HepG2 (cell line): ENCODE measurements at regions not wholly inside any gene's neighbourhood (a gene's known extent, or its start where the extent isn't known, plus 50 kb on each side); places are given as distances from the start of the nearest gene placed in this dataset.

ENCODE experiments used
- ATAC-seq: fragments of 200-7000 bp; cut with Tn5 transposase; 3 replicates; pipeline ENCODE4 v1.9.1; 2020; ENCODE audit warnings: mild to moderate bottlenecking, moderate library complexity
- BruUV-seq: library from RNA; stranded (reverse); fragments of 400-500 nt; replicated peaks from 2 replicates; lab custom pipeline; 2021; lab: Mats Ljungman, UMichigan
- CTCF ChIA-PET: fragments of 300-600 bp; formaldehyde crosslinking; extraction: SDS; loops from one replicate; lab custom pipeline; 2021; ENCODE audit warnings: low total read pairs, inconsistent platforms, low intra/inter-chr PET ratio; lab: Yijun Ruan, JAX
- POLR2A ChIA-PET: fragments of 350-600 bp; sonication (Branson Sonifier 250); formaldehyde crosslinking; loops from one replicate; lab custom pipeline; 2020; ENCODE audit warnings: antibody characterized with exemption, inconsistent platforms; lab: Yijun Ruan, JAX
- DNase-seq: peaks from one replicate; pipeline ENCODE4 v3.0.0-alpha.2; 2015; ENCODE audit warnings: low spot score
- FAIRE-seq: peaks from 3 replicates; lab custom pipeline; 2011; peaks lifted over from hg19 to GRCh38; lab: Jason Lieb, UNC
- H2AFZ ChIP-seq: one replicate; pipeline ENCODE4 v1.6.1; 2011; ENCODE audit warnings: low read length, inconsistent platforms
- H3K27ac ChIP-seq: fragments of 300-600 bp; 3 replicates; pipeline ENCODE4 v1.8.0; 2011; ENCODE audit warnings: mixed run types, mild to moderate bottlenecking, mixed read lengths, low read length, inconsistent platforms; ENCODE audit not compliant: insufficient read depth; ENCODE audit errors: extremely low read length
- H3K27me3 ChIP-seq, 2 experiments: fragments of 200-600 bp in 1 of 2; 2 replicates in 1 of 2; 3 replicates in 1 of 2; pipeline versions ENCODE4 v1.6.0 to v1.8.0; 2011; ENCODE audit warnings: low read length in 2 of 2, mild to moderate bottlenecking in 2 of 2, moderate library complexity in 2 of 2, inconsistent platforms in 1 of 2; ENCODE audit not compliant: insufficient read depth in 2 of 2, control insufficient read depth in 1 of 2
- H3K36me3 ChIP-seq, 2 experiments: fragments of 200-600 bp in 1 of 2; replicated peaks in 1 of 2; 2 replicates in 1 of 2; 3 replicates in 1 of 2; pipeline versions ENCODE4 v1.5.1 to v1.8.0; 2011; ENCODE audit warnings: low read length in 2 of 2, inconsistent platforms in 1 of 2; ENCODE audit not compliant: insufficient read depth in 2 of 2, control insufficient read depth in 1 of 2
- H3K4me1 ChIP-seq: 2 replicates; pipeline ENCODE4 v1.5.1; 2012; ENCODE audit warnings: low read length, inconsistent platforms; ENCODE audit not compliant: insufficient read depth
- H3K4me2 ChIP-seq: 2 replicates; pipeline ENCODE4 v1.6.0; 2011; ENCODE audit warnings: low read depth, low read length, inconsistent platforms
- H3K4me3 ChIP-seq, 3 experiments: fragments of 200-600 bp in 1 of 3; sonication (generic), shearing (Covaris generic) in 1 of 3; replicated peaks in 1 of 3; 2 replicates each; pipeline ENCODE4 v1.5.1; 2011 to 2016; ENCODE audit warnings: low read length in 3 of 3, inconsistent platforms in 2 of 3, low read depth in 2 of 3, mild to moderate bottlenecking in 2 of 3, control low read depth in 1 of 3, mixed read lengths in 1 of 3; ENCODE audit not compliant: insufficient read depth in 1 of 3
- H3K79me2 ChIP-seq: one replicate; pipeline ENCODE4 v1.6.1; 2011; ENCODE audit warnings: low read length, inconsistent platforms; ENCODE audit not compliant: insufficient read depth
- H3K9ac ChIP-seq: 2 replicates; pipeline ENCODE4 v1.6.0; 2011; ENCODE audit warnings: mild to moderate bottlenecking, low read depth, low read length, inconsistent platforms; ENCODE audit not compliant: insufficient read depth
- H3K9me3 ChIP-seq: 2 replicates; pipeline ENCODE4 v1.5.1; 2012; ENCODE audit warnings: mild to moderate bottlenecking, low read length
- H4K20me1 ChIP-seq: 2 replicates; pipeline ENCODE4 v1.6.0; 2011; ENCODE audit warnings: inconsistent platforms, mild to moderate bottlenecking, low read length, moderate library complexity; ENCODE audit not compliant: insufficient read depth
- KLF13 ChIP-seq: sonication (generic); formaldehyde crosslinking; IDR thresholded peaks from 2 replicates; pipeline ENCODE4 v1.4.0; 2020; ENCODE audit warnings: mild to moderate bottlenecking, missing genetic modification reagents
- PHF21A ChIP-seq: sonication (generic); formaldehyde crosslinking; IDR thresholded peaks from 2 replicates; pipeline ENCODE4 v1.5.0; 2020; ENCODE audit warnings: mild to moderate bottlenecking, missing genetic modification reagents
- ZNF205 ChIP-seq: IDR thresholded peaks from 2 replicates; pipeline ENCODE4 v1.6.1; 2018; ENCODE audit warnings: missing biosample characterization, missing genetic modification reagents
- ZNF703 ChIP-seq: sonication (generic); formaldehyde crosslinking; IDR thresholded peaks from 2 replicates; pipeline ENCODE4 v1.5.1; 2020; ENCODE audit warnings: missing genetic modification reagents, mild to moderate bottlenecking, moderate library complexity, borderline replicate concordance
- ZNF766 ChIP-seq: sonication (generic); formaldehyde crosslinking; IDR thresholded peaks from 2 replicates; pipeline ENCODE4 v1.5.0; 2020; ENCODE audit warnings: missing genetic modification reagents, borderline replicate concordance
- ZSCAN9 ChIP-seq: IDR thresholded peaks from 2 replicates; pipeline ENCODE4 v1.6.1; 2016; ENCODE audit warnings: borderline replicate concordance
- WGBS: methylation state at CpG from one replicate; pipeline ENCODE4 v1.1.6; 2017; ENCODE audit warnings: low lambda C conversion rate; 5-methylcytosine and 5-hydroxymethylcytosine counted together
- in situ Hi-C: cut with HindIII; loops from 2 replicates; pipeline ENCODE4 v1.10.0; 2017; ENCODE audit warnings: low pct_unique_long_range_greater_than_20kb; ENCODE audit not compliant: extremely low pct_ligation_motif_present
- intact Hi-C: fragments of 100-400 bp; cut with micrococcal nuclease; formaldehyde crosslinking; loops from one replicate; pipeline ENCODE4 v1.10.0; 2022; ENCODE audit not compliant: unreplicated experiment
- TF ChIP-seq, protein P1 (sequence below): sonication (generic); formaldehyde crosslinking; IDR thresholded peaks from 2 replicates; pipeline ENCODE4 v1.5.1; 2020; ENCODE audit warnings: missing genetic modification reagents, mild to moderate bottlenecking, borderline replicate concordance
- TF ChIP-seq, protein P2 (sequence below), 2 experiments: sonication (generic) in 1 of 2; formaldehyde crosslinking in 1 of 2; IDR thresholded peaks; 2 replicates each; pipeline versions ENCODE4 v1.4.0 to v1.6.1; 2018 to 2020; ENCODE audit warnings: missing genetic modification reagents in 2 of 2, borderline replicate concordance in 1 of 2, low read depth in 1 of 2, mild to moderate bottlenecking in 1 of 2, missing biosample characterization in 1 of 2
- TF ChIP-seq, protein P3 (sequence below): IDR thresholded peaks from 2 replicates; pipeline ENCODE4 v1.6.1; 2016; ENCODE audit warnings: low read depth, borderline replicate concordance
- TF ChIP-seq, protein P4 (sequence below): sonication (generic); formaldehyde crosslinking; IDR thresholded peaks from 2 replicates; pipeline ENCODE4 v1.4.0; 2020; ENCODE audit warnings: missing genetic modification reagents
- TF ChIP-seq, protein P5 (sequence below), 2 experiments: sonication (generic) in 1 of 2; formaldehyde crosslinking in 1 of 2; IDR thresholded peaks; 2 replicates each; pipeline versions ENCODE4 v1.4.0 to v1.6.1; 2016 to 2020; ENCODE audit warnings: borderline replicate concordance in 1 of 2, low read depth in 1 of 2, mild to moderate bottlenecking in 1 of 2, missing genetic modification reagents in 1 of 2

DNA sequence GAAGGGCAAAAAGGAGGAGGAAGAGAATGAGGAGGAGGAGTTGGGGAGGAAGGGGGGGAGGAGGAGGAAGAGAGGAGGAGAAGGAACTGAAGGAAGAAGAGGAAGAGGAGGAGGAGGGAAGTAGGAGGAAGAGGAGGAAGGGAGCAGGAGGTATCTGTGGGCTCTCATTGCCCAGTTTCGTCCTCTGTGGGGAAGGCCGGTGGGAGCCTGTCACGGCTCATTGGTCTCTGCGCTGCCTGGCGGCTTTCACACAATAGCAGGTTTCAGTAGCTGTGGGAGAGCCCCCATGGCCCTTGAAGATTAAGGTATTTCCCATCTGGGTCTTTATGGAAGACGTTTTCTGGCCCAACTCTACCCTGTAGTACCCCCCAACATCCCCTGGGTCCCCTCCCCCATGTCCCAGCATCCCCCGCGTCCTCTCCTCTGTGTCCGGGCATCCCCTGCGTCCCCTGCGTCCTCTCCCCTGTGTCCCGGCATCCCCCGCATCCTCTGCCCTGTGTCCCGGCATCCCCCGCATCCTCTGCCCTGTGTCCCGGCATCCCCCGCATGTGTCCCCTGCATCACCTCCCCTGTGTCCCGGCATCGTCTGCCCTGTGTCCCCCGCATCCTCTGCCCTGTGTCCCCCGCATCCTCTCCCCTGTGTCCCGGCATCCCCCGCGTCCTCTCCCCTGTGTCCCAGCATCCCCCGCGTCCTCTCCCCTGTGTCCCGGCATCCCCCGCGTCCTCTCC is 278.2 kb upstream of the SFSWAP start:
- ATAC-seq (no peak), DNase-seq (no peak), FAIRE-seq (no peak)
- no peaks in the 10 kb centered on the region for H4K20me1 ChIP-seq
- no peaks in the 10 kb centered on the region for H3K36me3 ChIP-seq
- H3K27me3 ChIP-seq: 0 out of 5 replicates have a peak, but pooled peaks cover 0 to 4% of the 10 kb centered on the region in 2 experiments
- POLR2A ChIA-PET: no interaction called here
- H3K9ac ChIP-seq: no peak overlapping the region
- no TSS peak for BruUV-seq
- H2AFZ ChIP-seq: no peak overlapping the region
- WGBS: 81% methylated on average over 26 of the region's 29 CpGs
- no peak overlapping the region for H3K4me3 ChIP-seq
- no peaks in the 10 kb centered on the region for H3K9me3 ChIP-seq
- in situ Hi-C loops: loop anchor here (10.0 kb wide), 1 partner anchor 208 kb away; no protein-coding TSS in a partner anchor
- H3K4me2 ChIP-seq: no peak overlapping the region
- no peaks in the 10 kb centered on the region for H3K4me1 ChIP-seq
- intact Hi-C loops: no loop called here
- no peaks in the 10 kb centered on the region for H3K79me2 ChIP-seq
- CTCF ChIA-PET: no interaction called here
- no peak overlapping the region for H3K27ac ChIP-seq
- TF ChIP-seq ZNF766: no peak
- TF ChIP-seq, protein P1, sequence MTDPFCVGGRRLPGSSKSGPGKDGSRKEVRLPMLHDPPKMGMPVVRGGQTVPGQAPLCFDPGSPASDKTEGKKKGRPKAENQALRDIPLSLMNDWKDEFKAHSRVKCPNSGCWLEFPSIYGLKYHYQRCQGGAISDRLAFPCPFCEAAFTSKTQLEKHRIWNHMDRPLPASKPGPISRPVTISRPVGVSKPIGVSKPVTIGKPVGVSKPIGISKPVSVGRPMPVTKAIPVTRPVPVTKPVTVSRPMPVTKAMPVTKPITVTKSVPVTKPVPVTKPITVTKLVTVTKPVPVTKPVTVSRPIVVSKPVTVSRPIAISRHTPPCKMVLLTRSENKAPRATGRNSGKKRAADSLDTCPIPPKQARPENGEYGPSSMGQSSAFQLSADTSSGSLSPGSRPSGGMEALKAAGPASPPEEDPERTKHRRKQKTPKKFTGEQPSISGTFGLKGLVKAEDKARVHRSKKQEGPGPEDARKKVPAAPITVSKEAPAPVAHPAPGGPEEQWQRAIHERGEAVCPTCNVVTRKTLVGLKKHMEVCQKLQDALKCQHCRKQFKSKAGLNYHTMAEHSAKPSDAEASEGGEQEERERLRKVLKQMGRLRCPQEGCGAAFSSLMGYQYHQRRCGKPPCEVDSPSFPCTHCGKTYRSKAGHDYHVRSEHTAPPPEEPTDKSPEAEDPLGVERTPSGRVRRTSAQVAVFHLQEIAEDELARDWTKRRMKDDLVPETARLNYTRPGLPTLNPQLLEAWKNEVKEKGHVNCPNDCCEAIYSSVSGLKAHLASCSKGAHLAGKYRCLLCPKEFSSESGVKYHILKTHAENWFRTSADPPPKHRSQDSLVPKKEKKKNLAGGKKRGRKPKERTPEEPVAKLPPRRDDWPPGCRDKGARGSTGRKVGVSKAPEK (CRISPR knock-in tag): no peak
- no peak for TF ChIP-seq ZNF703 (CRISPR knock-in tag)
- TF ChIP-seq ZNF205: no peak
- TF ChIP-seq, protein P2, sequence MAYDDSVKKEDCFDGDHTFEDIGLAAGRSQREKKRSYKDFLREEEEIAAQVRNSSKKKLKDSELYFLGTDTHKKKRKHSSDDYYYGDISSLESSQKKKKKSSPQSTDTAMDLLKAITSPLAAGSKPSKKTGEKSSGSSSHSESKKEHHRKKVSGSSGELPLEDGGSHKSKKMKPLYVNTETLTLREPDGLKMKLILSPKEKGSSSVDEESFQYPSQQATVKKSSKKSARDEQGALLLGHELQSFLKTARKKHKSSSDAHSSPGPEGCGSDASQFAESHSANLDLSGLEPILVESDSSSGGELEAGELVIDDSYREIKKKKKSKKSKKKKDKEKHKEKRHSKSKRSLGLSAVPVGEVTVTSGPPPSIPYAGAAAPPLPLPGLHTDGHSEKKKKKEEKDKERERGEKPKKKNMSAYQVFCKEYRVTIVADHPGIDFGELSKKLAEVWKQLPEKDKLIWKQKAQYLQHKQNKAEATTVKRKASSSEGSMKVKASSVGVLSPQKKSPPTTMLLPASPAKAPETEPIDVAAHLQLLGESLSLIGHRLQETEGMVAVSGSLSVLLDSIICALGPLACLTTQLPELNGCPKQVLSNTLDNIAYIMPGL (CRISPR knock-in tag; IDR thresholded peaks at IDR 0.05; ENCODE audit: borderline replicate concordance in 1 of 2, low read depth in 1 of 2): no peak
- no peak for TF ChIP-seq ZSCAN9 (CRISPR knock-in tag)
- no peak for TF ChIP-seq PHF21A (CRISPR knock-in tag)
- no peak for TF ChIP-seq KLF13 (CRISPR knock-in tag)
- TF ChIP-seq, protein P3, sequence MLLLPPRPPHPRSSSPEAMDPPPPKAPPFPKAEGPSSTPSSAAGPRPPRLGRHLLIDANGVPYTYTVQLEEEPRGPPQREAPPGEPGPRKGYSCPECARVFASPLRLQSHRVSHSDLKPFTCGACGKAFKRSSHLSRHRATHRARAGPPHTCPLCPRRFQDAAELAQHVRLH (CRISPR knock-in tag): no peak
- TF ChIP-seq, protein P4, sequence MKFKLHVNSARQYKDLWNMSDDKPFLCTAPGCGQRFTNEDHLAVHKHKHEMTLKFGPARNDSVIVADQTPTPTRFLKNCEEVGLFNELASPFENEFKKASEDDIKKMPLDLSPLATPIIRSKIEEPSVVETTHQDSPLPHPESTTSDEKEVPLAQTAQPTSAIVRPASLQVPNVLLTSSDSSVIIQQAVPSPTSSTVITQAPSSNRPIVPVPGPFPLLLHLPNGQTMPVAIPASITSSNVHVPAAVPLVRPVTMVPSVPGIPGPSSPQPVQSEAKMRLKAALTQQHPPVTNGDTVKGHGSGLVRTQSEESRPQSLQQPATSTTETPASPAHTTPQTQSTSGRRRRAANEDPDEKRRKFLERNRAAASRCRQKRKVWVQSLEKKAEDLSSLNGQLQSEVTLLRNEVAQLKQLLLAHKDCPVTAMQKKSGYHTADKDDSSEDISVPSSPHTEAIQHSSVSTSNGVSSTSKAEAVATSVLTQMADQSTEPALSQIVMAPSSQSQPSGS: no peak
- TF ChIP-seq, protein P5, sequence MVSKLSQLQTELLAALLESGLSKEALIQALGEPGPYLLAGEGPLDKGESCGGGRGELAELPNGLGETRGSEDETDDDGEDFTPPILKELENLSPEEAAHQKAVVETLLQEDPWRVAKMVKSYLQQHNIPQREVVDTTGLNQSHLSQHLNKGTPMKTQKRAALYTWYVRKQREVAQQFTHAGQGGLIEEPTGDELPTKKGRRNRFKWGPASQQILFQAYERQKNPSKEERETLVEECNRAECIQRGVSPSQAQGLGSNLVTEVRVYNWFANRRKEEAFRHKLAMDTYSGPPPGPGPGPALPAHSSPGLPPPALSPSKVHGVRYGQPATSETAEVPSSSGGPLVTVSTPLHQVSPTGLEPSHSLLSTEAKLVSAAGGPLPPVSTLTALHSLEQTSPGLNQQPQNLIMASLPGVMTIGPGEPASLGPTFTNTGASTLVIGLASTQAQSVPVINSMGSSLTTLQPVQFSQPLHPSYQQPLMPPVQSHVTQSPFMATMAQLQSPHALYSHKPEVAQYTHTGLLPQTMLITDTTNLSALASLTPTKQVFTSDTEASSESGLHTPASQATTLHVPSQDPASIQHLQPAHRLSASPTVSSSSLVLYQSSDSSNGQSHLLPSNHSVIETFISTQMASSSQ (IDR thresholded peaks at IDR 0.05; ENCODE audit: low read depth): no peak
- TF ChIP-seq, protein P5 (CRISPR knock-in tag; IDR thresholded peaks at IDR 0.05; ENCODE audit: borderline replicate concordance): no peak
